SW480 (cell line): ENCODE measurements at regions not wholly inside any gene's neighbourhood (a gene's known extent, or its start where the extent isn't known, plus 50 kb on each side); places are given as distances from the start of the nearest gene placed in this dataset.

Experiments
- DNase-seq: peaks from one replicate; pipeline ENCODE4 v3.0.0-alpha.2; 2016; ENCODE audit warnings: low spot score

DNA sequence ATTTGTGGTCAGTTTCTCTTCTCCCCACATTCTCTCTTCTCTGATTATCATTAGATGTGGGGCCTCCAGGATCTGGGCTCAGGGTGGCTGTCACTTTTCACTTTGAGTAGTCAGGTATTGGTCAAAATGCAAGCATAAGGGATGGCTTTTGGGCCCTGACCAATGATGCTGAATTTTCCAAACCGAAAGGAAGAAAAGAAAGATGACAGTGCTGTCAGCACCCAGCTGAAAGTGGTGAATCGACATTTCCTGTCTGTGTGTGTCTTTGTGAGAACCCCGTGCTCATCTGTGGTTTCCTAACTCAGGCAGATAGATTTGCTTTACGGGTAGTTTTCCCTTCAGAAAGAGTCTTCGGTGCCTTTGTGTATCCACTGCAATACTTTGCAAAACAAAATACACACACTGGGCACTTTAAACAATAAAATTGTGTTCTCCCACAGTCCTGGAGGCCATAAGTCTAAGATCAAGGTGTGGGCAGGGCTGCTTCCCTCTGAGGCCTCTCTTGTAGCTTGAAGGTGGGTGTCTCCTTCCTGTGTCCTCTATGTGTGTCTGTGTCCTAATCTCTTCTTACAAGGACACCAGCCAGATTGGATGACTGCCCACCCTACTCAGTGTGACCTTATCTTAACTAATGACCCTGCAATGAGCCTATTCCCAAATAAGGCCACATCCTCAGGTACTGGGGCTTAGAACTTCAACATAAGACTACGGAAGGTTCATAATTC lies 274.8 kb upstream of the AJAP1 start:
- DNase-seq = no peak

DNA sequence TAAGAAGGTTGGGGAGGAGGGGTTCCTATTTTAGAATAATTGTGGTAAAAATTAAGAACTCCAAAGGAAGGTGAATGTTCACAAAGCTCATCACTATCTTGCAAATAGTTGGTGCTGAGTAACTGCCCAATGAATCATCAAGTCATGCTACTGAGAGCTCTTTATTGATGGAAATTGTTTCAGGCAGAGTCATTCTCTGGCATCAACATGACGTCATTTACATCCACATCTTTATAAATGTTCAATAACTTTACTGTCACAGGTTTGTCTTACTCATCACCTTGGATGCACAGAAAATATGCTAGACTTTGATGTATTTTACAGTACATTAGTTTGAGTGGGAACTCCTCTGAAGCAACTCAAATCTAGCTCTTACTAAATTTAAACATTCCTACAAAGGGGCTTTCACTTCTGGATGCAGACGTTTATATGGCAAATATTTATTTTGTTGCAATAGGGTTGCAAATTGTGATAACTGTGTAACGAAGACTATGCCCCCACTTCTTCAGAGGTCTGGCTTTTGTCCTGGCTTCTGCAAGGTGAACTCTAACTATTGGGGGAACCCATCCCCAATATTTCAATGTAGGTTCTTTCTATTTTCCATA lies 273.7 kb upstream of the AJAP1 start:
- peak; percentile 74 for DNase-seq

DNA sequence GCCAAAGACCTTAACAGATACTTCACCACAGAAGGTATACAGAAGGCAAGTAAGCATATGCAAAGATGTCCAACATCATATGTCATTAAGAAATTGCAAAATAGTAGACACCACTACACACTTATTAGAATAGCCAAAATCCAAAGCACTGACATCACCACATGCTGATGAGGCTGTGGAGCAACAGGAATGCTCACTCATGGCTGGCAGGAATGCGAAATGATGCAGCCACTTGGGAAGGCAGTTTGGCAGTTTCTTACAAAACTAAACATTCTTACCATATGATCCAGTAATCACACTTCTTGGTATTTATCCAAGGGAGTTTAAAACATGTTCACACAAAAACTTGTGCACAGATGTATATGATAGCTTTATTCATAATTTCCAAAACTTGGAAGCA lies 261.2 kb upstream of the AJAP1 start:
- DNase-seq = no peak

DNA sequence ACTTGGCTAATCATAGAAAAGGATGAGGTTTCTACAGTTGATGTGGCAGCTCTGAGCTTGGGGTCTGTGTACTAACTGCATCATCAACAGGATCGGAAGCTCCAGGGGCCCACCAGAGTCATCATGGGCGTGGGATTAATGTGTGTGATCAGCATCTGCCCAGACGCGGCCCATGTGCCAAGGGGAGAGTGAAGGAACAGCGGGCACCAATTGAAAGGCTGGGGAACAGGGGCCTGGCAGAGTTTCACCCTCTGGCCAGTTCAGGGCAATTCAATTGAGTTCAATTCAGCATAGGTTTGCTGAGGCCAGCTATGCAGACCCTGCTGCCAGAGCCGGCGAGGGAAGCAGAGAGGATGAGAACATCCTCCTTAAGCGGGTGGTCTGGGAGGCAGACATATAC lies 260.0 kb upstream of the AJAP1 start:
- no peak for DNase-seq

DNA sequence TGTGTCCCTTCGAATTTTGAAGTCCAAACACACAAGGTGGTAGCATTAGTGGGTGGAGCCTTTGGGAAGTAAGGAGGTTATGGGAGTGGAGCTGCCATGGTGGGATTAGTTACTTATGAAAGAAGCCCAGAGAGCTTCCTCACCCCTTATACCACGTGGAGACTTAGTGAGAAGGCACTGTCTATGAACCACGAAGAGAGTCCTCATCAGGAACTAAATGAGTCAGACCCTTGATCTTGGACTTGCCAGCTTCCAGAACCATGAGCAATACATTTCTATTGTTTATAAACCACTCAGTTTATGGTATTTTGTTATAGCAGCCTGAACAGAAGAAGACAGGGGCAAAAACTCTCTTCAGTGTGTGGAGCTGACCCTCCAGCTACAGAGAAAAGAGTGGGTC lies 259.3 kb upstream of the AJAP1 start:
- DNase-seq = peak; percentile 13

DNA sequence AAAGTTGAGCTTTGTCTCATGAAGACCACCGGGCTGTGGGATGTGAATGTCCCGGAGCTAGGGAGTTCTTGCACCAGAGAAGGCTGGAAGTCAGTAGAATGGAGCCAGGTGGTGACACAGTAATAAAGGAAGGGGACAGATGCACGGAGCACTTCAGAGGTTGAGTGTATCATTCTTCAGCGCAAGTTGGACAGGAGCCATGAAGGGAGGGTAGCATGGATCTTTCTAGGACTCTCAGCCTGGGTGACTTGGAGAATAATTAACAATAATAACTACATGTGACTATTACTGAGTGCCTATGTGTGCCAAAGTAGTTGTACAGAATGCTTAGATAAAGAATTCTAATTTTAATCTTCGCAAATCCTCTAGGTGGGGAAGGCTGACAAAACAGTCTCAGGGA lies 258.7 kb upstream of the AJAP1 start:
- DNase-seq = no peak

DNA sequence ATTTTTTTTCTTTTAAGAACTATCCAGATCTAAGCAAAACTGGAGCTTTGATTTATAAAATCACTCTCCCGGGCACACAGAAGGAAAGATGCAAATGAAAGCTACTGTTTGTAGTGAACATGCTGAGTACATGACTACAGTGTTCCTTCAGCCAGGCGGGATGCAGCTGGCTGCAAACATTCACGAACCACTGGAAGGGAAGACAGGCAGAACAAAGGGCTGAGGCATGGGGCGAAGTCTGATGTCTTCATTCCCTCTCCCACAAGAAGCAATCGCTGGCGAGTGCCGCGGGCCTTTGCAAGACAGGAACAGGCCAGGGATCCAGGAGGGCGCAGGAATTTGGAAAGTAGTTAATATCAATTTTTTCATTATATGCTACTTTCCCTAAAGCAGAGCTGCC lies 257.9 kb upstream of the AJAP1 start:
- DNase-seq = no peak

DNA sequence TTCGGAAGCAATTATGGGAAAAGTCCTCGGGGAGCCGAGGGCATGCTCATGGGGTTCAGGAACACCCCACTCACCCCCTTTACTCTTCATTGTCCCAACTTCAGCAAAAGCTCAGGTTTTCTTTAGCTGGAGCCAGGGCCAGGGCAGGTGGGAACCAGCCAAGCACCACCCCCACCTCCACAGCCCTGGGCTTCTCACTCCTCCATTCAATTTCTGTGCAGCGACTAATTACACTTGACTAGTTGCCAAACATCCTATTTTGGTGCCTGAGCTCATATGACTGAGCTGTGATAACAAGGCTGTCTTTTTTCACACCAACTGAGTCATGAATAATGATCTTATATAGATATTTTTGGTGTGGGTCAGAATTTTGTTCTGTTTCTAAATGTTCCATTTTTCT lies 257.2 kb upstream of the AJAP1 start:
- no peak for DNase-seq

DNA sequence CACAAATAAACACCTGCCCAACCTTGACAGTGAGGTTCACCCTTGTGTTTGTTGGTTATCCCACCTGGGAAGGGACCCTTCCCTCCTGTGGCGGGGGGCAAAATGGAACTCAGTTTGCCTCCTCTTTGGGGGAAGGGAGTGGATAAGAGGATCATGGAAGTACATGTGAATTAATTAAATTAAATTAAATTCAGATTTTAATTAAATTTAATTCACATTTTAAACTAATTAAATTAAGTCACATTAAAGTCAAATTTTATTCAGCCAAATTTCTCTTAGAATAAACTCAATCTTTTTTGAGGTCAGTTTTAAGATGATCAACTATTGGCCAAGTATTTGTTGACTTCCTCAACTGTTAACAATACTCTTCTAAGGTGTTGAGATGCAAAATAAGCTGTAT lies 252.4 kb upstream of the AJAP1 start:
- no peak for DNase-seq

DNA sequence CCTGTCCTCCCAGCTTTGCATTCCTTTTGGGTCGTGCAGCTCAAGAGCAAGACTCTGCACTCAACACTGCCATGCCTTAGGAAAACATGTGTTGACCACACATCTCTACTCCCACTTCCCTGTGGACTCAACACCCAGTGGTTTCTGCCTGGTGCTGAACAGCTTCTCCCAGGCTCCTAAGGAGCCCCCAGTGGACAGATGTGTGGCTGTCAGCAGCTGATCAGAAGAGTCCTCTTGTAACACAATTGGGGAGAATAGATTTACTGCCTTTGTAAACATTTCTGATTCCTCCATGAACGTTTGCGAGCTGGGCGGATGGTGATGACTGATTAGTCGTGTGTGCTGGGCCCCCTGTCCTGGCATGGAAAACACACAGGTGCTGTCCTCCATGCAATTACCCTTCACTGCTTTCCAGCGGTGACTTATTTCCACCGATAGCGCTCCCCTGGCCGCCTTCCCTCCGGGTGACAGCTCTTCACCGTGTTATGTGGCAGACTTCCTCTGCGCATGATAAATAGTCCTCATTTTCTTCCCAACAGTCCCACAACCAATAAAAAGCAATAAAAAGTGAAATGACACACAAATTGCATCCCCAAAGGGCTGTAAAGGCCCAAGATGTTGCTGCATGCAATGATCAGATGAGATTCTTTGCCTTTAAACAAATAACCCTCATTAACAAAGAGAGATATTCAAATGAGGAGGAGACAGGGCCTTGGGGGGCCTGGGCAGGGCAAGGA lies 249.4 kb upstream of the AJAP1 start:
- no peak for DNase-seq

DNA sequence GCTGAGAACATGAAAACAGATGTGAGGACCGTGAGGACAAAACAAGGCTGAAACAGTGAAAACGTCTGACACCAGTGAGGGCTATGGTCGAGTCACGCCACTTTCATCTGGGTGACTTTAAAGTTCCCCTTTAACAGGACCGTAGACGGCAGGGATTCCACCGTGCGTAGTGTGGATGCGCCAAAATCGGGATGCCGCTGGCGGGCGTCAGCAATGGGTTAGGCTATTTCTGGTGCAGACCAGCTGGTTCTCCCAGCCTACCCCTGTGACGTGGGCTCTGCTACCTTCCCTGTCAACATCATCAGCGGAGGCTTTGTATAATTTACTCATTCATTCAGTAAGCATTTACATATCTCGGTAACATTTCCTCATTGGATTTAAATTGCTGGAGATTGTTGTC lies 246.6 kb upstream of the AJAP1 start:
- DNase-seq = no peak

DNA sequence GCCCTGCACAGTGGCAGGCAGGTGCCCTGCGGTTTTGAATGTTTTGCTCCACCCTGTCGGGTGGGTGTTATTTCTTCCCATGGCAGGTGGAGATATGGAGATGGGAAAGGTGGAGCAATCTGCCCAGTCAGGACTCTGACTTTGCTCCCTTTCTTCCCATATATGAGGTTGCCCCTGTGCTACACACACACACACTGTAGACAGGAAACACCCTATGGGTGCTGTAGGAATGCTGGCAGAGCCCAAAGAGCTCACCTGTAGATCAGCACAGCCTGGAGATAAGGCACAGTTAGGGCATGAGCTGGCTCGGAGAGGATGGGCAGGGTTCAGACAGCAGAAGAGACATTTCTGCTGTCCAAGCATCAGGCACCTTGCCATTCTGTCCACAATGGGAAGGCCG lies 246.0 kb upstream of the AJAP1 start:
- peak; percentile 72 for DNase-seq

DNA sequence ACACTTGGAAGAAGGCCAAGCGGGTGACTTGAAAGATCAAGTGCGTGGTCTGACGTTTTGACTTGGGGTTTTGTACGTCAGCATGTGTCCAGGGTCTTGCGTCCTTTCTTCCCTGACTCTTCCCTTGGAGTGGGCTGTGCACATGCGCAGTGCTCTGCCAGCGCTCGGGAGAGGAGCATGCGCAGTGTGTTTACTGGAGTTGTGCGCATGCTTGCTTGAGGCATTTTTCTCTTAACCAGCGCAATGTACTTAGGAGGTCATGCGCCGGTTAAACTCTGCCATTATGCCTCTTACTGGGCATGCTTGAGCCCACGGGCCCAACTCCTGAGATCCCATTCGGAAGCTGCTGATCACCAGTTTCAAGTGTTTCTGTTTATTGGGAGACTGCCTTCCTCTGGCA lies 242.5 kb upstream of the AJAP1 start:
- no peak for DNase-seq

DNA sequence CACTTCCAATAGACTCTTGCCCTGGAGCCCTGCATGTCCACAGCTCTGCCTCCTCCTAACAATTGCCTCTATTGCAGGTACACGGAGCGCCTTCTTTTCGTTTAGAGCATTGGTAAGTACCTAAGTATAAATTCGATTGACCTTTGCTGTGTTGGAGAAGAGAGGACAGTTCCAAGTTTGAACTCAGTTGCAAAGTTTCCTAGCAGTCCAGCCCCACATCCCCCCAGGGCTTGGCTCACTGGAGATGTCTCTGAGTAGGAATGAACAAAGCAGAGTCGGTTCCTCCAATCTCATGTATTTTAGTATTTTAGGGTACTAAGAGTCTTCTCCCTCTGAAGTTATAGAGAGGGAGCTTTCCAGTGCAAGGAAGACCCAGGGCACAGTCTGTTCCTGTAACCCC lies 238.9 kb upstream of the AJAP1 start:
- DNase-seq = no peak

DNA sequence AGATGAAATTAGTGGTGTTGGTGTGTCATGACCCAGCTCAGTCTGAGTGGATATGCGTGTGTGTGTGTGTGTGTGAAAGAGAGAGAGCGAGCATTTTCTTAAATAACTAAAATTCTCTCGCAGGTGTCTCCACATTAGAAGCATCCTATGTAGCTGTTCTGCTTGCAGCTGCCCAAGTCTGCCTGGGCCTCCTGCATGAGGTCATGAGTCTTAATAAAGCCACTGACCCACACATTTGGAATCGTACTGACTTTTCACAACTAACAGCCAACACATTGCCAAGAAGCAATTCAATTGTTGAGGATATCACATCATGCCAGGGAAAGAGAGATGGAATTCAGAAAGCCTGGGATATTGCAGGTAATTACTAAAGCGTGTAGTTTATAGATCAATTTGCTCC lies 238.2 kb upstream of the AJAP1 start:
- DNase-seq = no peak

DNA sequence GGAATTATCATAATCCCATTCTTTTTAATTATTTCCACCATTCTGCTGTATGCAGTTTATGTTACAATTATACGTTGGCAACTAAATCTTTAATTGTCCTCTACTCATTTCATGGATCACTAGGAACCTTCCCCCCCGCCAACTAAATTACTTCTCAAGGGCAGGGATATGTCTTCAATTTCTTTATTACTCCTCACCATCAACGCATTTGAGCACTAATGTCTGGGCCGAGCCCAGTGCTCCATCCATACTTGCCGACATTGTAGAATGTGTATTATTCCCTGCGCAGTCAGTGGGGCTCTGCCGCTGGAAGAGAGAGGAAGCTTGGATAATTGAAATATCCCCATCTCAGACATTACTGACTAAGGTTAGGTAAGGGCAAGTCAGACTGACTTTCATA lies 236.4 kb upstream of the AJAP1 start:
- DNase-seq = no peak

DNA sequence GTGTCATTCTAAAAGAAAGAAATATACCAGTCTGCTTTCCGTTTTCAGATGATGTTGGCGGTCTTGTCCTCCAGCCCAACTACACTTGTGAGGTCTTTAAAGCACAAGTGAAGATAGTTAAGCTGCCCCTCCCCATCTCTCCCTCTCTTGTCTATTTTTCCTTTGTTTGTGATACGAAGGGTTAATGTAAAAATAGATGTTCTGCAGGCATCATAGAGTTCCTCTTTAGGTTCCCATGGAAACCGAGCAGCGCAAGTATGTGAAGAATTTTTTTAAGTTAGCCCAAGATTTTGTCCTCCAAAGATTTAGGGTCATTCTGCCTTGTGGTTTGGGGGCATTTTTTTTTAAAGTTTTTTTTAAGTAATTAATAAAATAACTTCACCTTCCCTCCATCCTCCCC lies 232.4 kb upstream of the AJAP1 start:
- DNase-seq = no peak

DNA sequence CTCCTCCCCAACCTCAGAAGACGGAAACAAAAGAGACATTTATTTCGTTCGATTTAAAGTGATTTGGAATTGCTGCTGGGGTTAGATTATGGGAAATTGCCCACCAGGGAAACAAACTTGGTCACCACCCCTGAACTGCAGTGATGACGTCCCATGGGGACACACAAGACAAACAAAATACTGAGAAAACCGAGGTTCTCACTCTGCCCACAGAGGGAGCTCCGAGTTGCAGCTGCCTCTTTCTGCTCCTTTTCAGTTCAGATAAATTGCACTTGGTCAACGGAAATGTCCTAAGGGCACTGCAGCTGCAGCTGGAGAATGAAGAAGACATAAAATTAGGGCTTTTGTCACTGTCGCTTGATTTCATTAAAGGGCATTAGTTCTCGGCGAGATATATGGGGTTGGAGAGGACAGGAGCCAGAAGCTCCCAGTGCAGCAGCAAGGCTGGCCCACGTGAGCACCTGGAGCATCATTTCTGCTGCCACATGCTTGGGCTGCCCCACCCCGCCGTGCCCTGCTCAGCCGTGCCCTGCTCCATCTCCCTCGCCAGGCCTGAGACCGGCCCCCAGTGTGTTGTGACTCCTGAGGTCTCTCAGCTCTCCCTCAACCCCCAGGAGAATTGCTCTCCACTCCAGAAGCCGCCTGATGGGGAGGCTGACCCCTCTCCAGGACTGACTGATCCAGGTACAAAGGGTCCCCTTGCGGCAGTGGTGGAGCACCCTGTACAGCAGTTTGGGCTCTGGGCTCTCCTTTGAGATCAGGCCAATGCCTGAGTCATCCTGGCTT lies 231.7 kb upstream of the AJAP1 start:
- DNase-seq = no peak

DNA sequence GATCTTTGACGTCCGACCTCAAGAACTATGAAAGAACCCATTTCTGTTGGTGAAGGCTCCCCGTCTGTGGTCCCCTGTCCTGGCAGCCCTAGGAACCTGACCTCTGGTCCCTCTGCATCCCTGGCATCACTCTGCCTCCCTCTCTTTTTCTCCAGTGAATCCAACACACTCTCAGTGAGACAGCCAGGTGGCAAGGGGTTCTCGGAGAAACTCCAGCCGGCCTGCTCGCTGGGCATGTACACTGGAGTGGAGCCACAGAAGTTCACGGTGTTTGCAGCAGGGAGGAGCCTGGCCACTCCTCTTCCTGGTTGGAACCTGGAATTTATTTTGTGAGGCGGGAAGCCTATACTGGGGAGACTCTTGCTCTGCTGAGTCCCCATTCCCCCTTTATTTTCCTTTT lies 230.2 kb upstream of the AJAP1 start:
- DNase-seq = no peak

DNA sequence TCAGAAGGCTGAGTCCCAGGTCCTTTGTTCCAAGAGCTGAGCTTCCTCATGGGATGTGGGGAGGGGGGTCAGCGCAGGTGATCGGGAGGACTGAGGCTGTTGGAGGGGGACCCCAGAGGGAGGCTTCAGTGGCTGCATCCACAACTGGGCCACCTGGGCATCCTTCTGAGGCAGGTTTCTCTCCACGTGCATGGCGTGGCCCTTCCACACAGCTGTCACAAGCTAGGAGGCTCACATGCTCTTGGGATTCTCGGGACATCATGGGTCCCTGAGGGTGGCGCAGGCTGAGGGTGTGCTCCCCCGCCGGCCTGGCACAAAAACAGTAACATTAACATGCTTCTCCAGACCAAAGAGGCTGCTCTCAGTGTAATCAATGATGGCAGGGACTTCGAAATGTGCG lies 229.6 kb upstream of the AJAP1 start:
- no peak for DNase-seq

DNA sequence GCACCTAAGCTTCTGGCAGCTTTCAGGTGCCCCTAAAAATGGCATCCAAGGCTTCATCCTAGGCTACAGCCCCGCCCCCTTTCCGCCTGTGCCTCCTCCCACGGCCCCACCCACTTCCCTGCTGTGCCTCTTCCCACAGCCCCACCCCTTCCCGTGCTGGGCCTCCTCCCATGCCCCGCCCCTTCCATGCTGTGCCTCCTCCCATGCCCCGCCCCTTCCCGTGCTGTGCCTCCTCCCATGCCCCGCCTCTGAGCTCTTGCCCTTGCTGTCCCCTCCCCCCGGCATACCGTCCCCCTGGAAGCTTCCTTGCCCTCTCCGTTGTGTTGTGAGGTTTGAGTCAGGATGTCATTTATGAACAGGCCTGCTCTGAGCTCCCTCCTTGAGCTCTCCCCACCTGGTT lies 228.5 kb upstream of the AJAP1 start:
- DNase-seq = peak; percentile 55

DNA sequence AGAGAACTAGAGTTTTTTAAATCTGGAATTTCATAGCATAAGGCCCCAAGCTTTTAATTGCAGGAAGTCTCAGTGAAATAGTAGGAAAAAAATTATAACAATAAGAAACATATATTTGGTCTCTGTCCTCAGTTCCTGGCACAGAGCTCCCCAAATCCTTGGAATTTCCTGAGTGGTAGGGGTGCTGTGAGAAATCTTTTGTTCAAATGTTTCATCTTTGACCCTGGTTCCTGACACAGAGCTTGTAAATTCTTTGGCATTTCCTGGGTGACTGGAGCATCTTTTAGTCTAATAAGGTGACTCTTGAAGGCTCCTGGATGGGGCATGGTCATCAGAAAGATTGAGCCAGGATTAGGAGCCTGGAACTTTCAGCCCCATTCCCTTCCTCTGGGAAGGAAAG lies 225.7 kb upstream of the AJAP1 start:
- DNase-seq = no peak
